IMR-90 (cell line): ENCODE measurements at regions not wholly inside any gene's neighbourhood (a gene's known extent, or its start where the extent isn't known, plus 50 kb on each side); places are given as distances from the start of the nearest gene placed in this dataset.

Source experiments
- BHLHE40 ChIP-seq: fragments of 150-350 bp; IDR thresholded peaks from 2 replicates; pipeline ENCODE4 v1.6.1; 2016; ENCODE audit warnings: mild to moderate bottlenecking, low read depth, low read length
- CHD1 ChIP-seq: IDR thresholded peaks from 2 replicates; pipeline ENCODE4 v1.6.1; 2012; ENCODE audit warnings: low read depth, low read length, improper control_type of control experiment
- CTCF ChIP-seq: conservative IDR thresholded peaks from 2 replicates; pipeline ENCODE4 v1.5.1; 2012; ENCODE audit warnings: mild to moderate bottlenecking, low read depth, low read length, improper control_type of control experiment
- ELK1 ChIP-seq: fragments of 150-350 bp; IDR thresholded peaks from 2 replicates; pipeline ENCODE4 v1.6.1; 2016; ENCODE audit warnings: low read depth, mild to moderate bottlenecking, low read length, moderate library complexity, borderline replicate concordance
- MAZ ChIP-seq: IDR thresholded peaks from 2 replicates; pipeline ENCODE4 v1.6.1; 2012; ENCODE audit warnings: low read depth, mild to moderate bottlenecking, low read length, improper control_type of control experiment, moderate library complexity, borderline replicate concordance
- POLR2A ChIP-seq: IDR thresholded peaks from 2 replicates; pipeline ENCODE4 v1.6.1; 2012; ENCODE audit warnings: mild to moderate bottlenecking, low read depth, low read length
- RFX5 ChIP-seq: IDR thresholded peaks from 2 replicates; pipeline ENCODE4 v1.8.0; 2012; ENCODE audit warnings: low read depth, mild to moderate bottlenecking, low read length, moderate library complexity

- TF ChIP-seq CTCF, result no peak
- TF ChIP-seq POLR2A, result no peak
- no peak for TF ChIP-seq ELK1
- TF ChIP-seq CHD1, result no peak
- no peak for TF ChIP-seq RFX5
- TF ChIP-seq MAZ, result no peak
- TF ChIP-seq BHLHE40, result no peak
Measured at GRCh38 chr19:27729332-27729731, 1483.6 kb downstream of the UQCRFS1 start.
